GM23338 (cell line): ENCODE measurements at regions not wholly inside any gene's neighbourhood (a gene's known extent, or its start where the extent isn't known, plus 50 kb on each side); places are given as distances from the start of the nearest gene placed in this dataset.

Experiments used
- ATAC-seq: fragments of 200-7000 bp; cut with Tn5 transposase; 3 replicates; pipeline ENCODE4 v1.9.1; 2020
- DNase-seq: peaks from one replicate; pipeline ENCODE4 v3.0.0-alpha.2; 2015; ENCODE audit warnings: low spot score
- H2AFZ ChIP-seq: fragments of 200-600 bp; sonication (generic); 2 replicates; pipeline ENCODE4 v1.8.0; 2016; ENCODE audit warnings: antibody characterized with exemption, mild to moderate bottlenecking, moderate library complexity
- H3F3A ChIP-seq: fragments of 200-600 bp; sonication (generic); replicated peaks from 2 replicates; pipeline ENCODE4 v1.8.0; 2017; ENCODE audit warnings: antibody characterized with exemption, mixed run types, low read depth
- H3K27ac ChIP-seq: fragments of 200-600 bp; sonication (generic); 2 replicates; pipeline ENCODE4 v1.6.1; 2016; ENCODE audit warnings: low read depth
- H3K27me3 ChIP-seq: fragments of 200-600 bp; sonication (generic); 2 replicates; pipeline ENCODE4 v1.8.0; 2016; ENCODE audit warnings: mild to moderate bottlenecking, mixed run types, moderate library complexity; ENCODE audit not compliant: insufficient read depth
- H3K36me3 ChIP-seq: fragments of 200-600 bp; sonication (generic); 2 replicates; pipeline ENCODE4 v1.8.0; 2016; ENCODE audit warnings: mild to moderate bottlenecking; ENCODE audit not compliant: insufficient read depth
- H3K4me1 ChIP-seq: fragments of 200-600 bp; sonication (generic); 2 replicates; pipeline ENCODE4 v1.8.0; 2016; ENCODE audit warnings: mild to moderate bottlenecking, moderate library complexity; ENCODE audit not compliant: insufficient read depth
- H3K4me2 ChIP-seq: fragments of 200-600 bp; sonication (generic); 2 replicates; pipeline ENCODE4 v1.7.1; 2017; ENCODE audit warnings: mixed run types
- H3K4me3 ChIP-seq: fragments of 200-600 bp; sonication (generic); 2 replicates; pipeline ENCODE4 v1.6.1; 2016; ENCODE audit warnings: mixed run types
- H3K79me2 ChIP-seq: fragments of 200-600 bp; sonication (generic); replicated peaks from 2 replicates; pipeline ENCODE4 v1.8.0; 2017; ENCODE audit warnings: mild to moderate bottlenecking; ENCODE audit not compliant: insufficient read depth
- H3K9me2 ChIP-seq: fragments of 200-600 bp; sonication (generic); 2 replicates; pipeline ENCODE4 v1.8.0; 2017; ENCODE audit not compliant: insufficient read depth
- H4K20me1 ChIP-seq: fragments of 200-600 bp; sonication (generic); replicated peaks from 2 replicates; pipeline ENCODE4 v1.8.0; 2017; ENCODE audit warnings: mild to moderate bottlenecking; ENCODE audit not compliant: insufficient read depth
- H3K27ac Mint-ChIP-seq: 2 replicates; pipeline ENCODE4 v1.8.0; 2020; ENCODE audit warnings: inconsistent platforms, mild to moderate bottlenecking, moderate library complexity, mixed read lengths
- H3K27me3 Mint-ChIP-seq: 3 replicates; pipeline ENCODE4 v1.8.0; 2022; ENCODE audit warnings: low read depth, mild to moderate bottlenecking, moderate library complexity, mixed read lengths, inconsistent platforms; ENCODE audit not compliant: insufficient read depth, poor library complexity
- H3K36me3 Mint-ChIP-seq: 3 replicates; pipeline ENCODE4 v1.8.0; 2021; ENCODE audit warnings: low read depth, mild to moderate bottlenecking, inconsistent platforms, moderate library complexity, mixed read lengths
- H3K4me1 Mint-ChIP-seq: 3 replicates; pipeline ENCODE4 v1.8.0; 2020; ENCODE audit warnings: mild to moderate bottlenecking, inconsistent platforms, mixed read lengths
- H3K4me3 Mint-ChIP-seq: 3 replicates; pipeline ENCODE4 v1.8.0; 2021; ENCODE audit warnings: moderate library complexity, mild to moderate bottlenecking, inconsistent platforms, mixed read lengths
- H3K9me3 Mint-ChIP-seq: 3 replicates; pipeline ENCODE4 v1.8.0; 2020; ENCODE audit warnings: moderate library complexity, mild to moderate bottlenecking, inconsistent platforms, mixed read lengths
- CREB1 ChIP-seq: fragments of 250-450 bp; sonication (Bioruptor Pico); IDR thresholded peaks from 2 replicates; pipeline ENCODE4 v1.5.0; 2020; ENCODE audit warnings: low read depth, mild to moderate bottlenecking, moderate library complexity
- EZH2phosphoT487 ChIP-seq: fragments of 200-600 bp; sonication (generic); IDR thresholded peaks from one replicate; pipeline ENCODE4 v1.8.1; 2018; ENCODE audit warnings: antibody characterized with exemption; ENCODE audit not compliant: unreplicated experiment
- JUNB ChIP-seq: IDR thresholded peaks from one replicate; pipeline ENCODE4 v1.6.1; 2016; ENCODE audit warnings: antibody characterized with exemption; ENCODE audit not compliant: unreplicated experiment
- NANOG ChIP-seq: IDR thresholded peaks from 2 replicates; pipeline ENCODE4 v1.6.1; 2016; ENCODE audit warnings: antibody characterized with exemption, borderline replicate concordance
- REST ChIP-seq: IDR thresholded peaks from one replicate; pipeline ENCODE4 v1.6.1; 2018; ENCODE audit warnings: antibody characterized with exemption; ENCODE audit not compliant: unreplicated experiment
- STAT1 ChIP-seq: IDR thresholded peaks from one replicate; pipeline ENCODE4 v1.6.1; 2016; ENCODE audit warnings: antibody characterized with exemption; ENCODE audit not compliant: unreplicated experiment
- ZNF462 ChIP-seq: fragments of 250-450 bp; sonication (Bioruptor Pico); IDR thresholded peaks from 2 replicates; pipeline ENCODE4 v1.5.0; 2020; ENCODE audit warnings: mild to moderate bottlenecking, moderate library complexity

GRCh38 chr12:68387338-68387737 is 55.2 kb upstream of the MDM1 start:
- Mint-ChIP-seq H3K4me1 (no peaks in the 10 kb centered on the region), H3K27me3 (peaks cover 2% of the 10 kb centered on the region), H3K36me3 (peaks cover 6% of the 10 kb centered on the region; the same call in 1 of the 3 replicates), H3K9me3 (peaks cover 11% of the 10 kb centered on the region), H3K27ac (no peak overlapping the region), H3K4me3 (no peak overlapping the region)
- H3K4me2 ChIP-seq: no peak overlapping the region
- TF ChIP-seq REST (no peak), ZNF462 (CRISPR knock-in tag) (no peak), CREB1 (no peak), JUNB (no peak), EZH2phosphoT487 (no peak), STAT1 (no peak), NANOG (no peak)
- no peaks in the 10 kb centered on the region for H3K9me2 ChIP-seq
- 0 out of 2 replicates have a peak, but pooled peaks cover 3% of the 10 kb centered on the region for H3K36me3 ChIP-seq
- ATAC-seq (no peak), DNase-seq (no peak)
- no peak overlapping the region for H2AFZ ChIP-seq
- H3K4me3 ChIP-seq: no peak overlapping the region
- no peaks in the 10 kb centered on the region for H3K79me2 ChIP-seq
- H3K27me3 ChIP-seq: no peaks in the 10 kb centered on the region
- H3K4me1 ChIP-seq: no peaks in the 10 kb centered on the region
- H3F3A ChIP-seq: no peaks in the 10 kb centered on the region
- H3K27ac ChIP-seq: no peak overlapping the region
- no peaks in the 10 kb centered on the region for H4K20me1 ChIP-seq
